WI38 (cell line): ENCODE measurements at regions not wholly inside any gene's neighbourhood (a gene's known extent, or its start where the extent isn't known, plus 50 kb on each side); places are given as distances from the start of the nearest gene placed in this dataset.

Source experiments
- H3K4me3 ChIP-seq: 2 replicates; pipeline ENCODE4 v1.5.1; 2011; ENCODE audit warnings: low read depth, mild to moderate bottlenecking, control low read depth, low read length
- TF ChIP-seq, protein P1 (sequence below): IDR thresholded peaks from 2 replicates; pipeline ENCODE4 v1.5.1; 2012; ENCODE audit warnings: low read depth, mild to moderate bottlenecking, control low read depth, low read length

DNA sequence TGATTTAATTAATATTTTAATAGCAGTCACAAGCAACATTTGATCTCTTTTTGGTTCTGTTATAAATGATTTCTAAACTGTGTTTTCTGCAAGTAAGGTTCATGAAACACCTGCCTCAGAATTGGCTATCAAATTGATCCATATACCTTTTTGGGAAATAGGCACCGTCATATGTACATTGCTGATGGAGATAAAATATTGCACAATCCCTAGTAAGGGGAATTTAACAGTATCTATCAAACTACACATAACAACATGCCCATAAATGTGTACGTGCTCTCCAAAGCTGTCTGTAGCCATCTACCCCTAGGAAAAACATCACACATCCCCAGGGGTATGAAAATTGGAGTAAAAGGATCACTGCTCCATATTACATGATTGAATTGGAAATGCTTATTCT is 167.3 kb upstream of the CPNE8 start:
- H3K4me3 ChIP-seq: no peak overlapping the region
- TF ChIP-seq, protein P1, sequence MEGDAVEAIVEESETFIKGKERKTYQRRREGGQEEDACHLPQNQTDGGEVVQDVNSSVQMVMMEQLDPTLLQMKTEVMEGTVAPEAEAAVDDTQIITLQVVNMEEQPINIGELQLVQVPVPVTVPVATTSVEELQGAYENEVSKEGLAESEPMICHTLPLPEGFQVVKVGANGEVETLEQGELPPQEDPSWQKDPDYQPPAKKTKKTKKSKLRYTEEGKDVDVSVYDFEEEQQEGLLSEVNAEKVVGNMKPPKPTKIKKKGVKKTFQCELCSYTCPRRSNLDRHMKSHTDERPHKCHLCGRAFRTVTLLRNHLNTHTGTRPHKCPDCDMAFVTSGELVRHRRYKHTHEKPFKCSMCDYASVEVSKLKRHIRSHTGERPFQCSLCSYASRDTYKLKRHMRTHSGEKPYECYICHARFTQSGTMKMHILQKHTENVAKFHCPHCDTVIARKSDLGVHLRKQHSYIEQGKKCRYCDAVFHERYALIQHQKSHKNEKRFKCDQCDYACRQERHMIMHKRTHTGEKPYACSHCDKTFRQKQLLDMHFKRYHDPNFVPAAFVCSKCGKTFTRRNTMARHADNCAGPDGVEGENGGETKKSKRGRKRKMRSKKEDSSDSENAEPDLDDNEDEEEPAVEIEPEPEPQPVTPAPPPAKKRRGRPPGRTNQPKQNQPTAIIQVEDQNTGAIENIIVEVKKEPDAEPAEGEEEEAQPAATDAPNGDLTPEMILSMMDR: no peak

DNA sequence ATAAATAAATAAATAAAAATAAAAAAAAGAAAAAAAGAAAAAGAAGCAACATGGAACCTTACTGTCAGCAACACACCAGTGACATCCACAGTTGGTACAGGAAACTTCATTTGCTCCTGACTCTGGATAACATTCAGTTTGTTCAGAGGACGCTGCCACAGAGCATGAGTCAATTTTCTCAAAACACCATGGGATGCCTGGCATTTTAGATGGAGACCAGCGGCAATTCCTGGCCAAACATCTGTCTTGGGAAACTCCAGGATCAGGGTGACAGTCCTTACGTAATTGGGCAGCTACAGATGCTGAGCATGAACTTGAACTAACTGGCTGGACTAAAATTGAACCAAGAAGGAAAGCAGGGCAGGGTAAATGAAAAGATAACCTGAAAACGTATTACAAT is 166.2 kb upstream of the CPNE8 start:
- TF ChIP-seq, protein P1: no peak
- no peak overlapping the region for H3K4me3 ChIP-seq

DNA sequence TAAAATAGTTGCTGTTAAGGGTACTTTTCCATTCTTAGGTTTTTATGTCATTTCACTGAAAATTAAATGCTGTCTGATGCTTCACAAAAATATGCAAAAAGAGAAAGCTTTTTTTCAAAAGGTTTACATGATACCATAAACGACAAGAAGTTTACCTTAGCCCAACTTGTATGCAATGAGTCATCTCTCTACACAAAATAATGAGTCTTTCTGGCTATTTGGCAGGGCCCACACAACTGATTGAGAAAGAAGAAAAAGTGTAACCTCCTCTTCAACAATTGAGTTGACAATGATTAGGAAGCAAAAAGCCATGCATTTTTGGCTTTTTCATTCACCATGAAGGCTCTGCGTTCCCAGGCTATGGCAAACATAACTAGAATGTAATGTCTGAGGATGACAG is 165.4 kb upstream of the CPNE8 start:
- H3K4me3 ChIP-seq: no peak overlapping the region

DNA sequence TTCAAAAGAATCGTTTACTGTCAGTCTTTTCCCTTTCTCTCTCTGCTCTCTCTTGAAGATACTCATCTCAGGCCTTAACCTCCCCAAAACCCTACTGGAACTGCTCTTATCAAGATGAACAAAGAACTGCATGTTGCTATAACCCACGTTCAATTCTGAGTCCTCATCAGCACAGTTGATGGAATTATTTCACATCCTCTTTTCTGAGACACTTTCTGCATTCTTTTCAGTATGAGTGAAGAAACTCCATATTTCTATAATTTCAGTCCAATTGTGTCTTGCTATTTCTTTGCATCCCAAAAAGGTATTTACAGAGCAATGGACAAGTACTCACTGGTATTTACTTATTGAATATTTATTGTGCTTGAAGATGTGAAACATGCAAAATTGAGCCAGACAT is 160.1 kb upstream of the CPNE8 start:
- no peak overlapping the region for H3K4me3 ChIP-seq
- TF ChIP-seq, protein P1: no peak

More for the DNA sequence above, 165.4 kb upstream of the CPNE8 start:
- TF ChIP-seq, protein P1: no peak

DNA sequence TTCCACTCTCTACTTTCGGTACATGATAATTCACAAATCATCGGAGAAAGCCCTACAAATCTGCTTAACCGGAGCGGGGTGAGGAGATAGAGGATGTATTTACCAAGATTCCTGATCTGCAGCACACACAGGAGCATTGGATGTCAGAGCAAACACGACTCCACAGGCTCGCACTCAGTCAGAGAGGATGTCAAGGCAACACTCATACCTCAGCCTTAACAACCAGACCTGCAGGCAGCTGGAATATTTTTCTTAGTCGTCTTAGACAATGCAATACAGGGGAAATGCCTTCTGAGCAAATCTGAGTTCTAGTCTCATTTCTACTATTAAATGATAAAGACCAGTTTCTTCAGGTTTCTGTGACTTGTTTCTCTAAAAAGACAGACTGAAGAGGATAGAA is 159.3 kb upstream of the CPNE8 start:
- H3K4me3 ChIP-seq: no peak overlapping the region
- TF ChIP-seq, protein P1: no peak

DNA sequence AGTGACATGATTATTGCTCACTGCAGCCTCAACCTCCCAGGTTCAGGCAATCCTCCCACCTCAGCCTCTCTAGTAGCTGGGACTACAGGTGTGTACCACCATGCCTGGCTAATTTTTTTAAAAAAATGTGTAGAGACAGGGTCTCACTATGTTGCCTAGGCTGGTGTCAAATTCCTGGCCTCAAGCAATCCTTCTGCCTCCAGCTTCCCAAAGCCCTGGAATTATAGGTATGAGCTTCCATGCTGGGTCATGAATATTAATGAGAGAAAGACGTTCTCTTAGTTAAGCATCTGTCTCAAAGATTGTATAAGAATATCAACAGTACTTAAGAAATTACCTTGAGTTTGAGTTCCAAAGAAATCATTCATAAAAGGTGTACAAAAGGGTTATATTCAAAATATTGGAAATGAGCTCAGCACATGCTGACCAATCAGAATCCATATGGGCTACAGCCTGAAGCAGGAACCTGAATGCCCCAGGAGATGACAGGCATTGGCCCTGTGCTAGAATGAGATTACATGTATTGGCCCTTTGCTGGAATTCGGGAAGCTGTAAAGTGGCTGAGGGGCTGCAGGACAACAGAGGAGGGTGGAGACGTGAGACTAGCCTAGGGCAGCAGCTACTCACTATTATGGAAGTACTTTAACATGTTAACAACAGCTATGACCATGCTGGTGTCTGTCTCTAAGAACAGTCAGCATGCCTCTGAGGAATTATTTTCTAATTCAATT is 157.0 kb upstream of the CPNE8 start:
- TF ChIP-seq, protein P1: no peak
- H3K4me3 ChIP-seq: no peak overlapping the region

DNA sequence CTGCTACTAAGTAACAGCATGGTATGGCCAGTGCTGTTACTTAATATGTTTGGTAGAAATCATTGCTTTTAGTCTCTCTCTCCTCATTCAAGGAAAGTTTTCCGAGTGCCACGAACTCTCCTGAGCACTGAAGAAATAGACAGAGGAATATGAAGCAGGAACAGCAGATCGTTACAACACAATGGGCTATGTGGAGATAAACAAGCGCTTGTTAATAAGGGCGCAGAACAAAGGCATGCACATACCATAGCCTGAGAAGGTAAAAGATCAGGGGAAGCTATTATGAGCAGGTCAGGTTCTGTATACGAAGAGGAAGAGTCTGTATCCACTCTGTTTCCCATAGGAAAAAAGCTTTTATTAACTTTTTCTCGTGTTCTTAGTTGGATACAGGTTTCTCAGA is 156.2 kb upstream of the CPNE8 start:
- TF ChIP-seq, protein P1: no peak
- H3K4me3 ChIP-seq: no peak overlapping the region
